Activated B cell treated with CpG ODN at 0.5 μM for 24 hours (primary cell): ENCODE measurements at regions not wholly inside any gene's neighbourhood (a gene's known extent, or its start where the extent isn't known, plus 50 kb on each side); places are given as distances from the start of the nearest gene placed in this dataset.

Experiments used
- ATAC-seq: fragments of 200-7000 bp; cut with Tn5 transposase; one replicate; pipeline ENCODE4 v1.10.0; 2021; ENCODE audit warnings: low read depth, mild to moderate bottlenecking, moderate library complexity
- CTCF ChIA-PET: fragments of 350-600 bp; sonication (Branson Sonifier 250); formaldehyde crosslinking; loops from one replicate; lab custom pipeline; 2021; ENCODE audit warnings: antibody characterized with exemption; lab: Charles Lee
- POLR2A ChIA-PET: fragments of 350-600 bp; sonication (Branson Sonifier 250); formaldehyde crosslinking; loops from one replicate; lab custom pipeline; 2021; ENCODE audit warnings: antibody characterized with exemption; lab: Charles Lee
- DNase-seq: peaks from one replicate; pipeline ENCODE4 v3.0.0; 2022
- H3K27ac Mint-ChIP-seq: one replicate; pipeline ENCODE4 v1.8.0; 2020; ENCODE audit warnings: mixed read lengths
- H3K27me3 Mint-ChIP-seq: one replicate; pipeline ENCODE4 v1.8.0; 2021; ENCODE audit warnings: mixed read lengths
- H3K36me3 Mint-ChIP-seq: one replicate; pipeline ENCODE4 v1.8.0; 2021; ENCODE audit warnings: low read depth, mixed read lengths
- H3K4me1 Mint-ChIP-seq: one replicate; pipeline ENCODE4 v1.8.0; 2021; ENCODE audit warnings: mixed read lengths
- H3K4me3 Mint-ChIP-seq: one replicate; pipeline ENCODE4 v1.8.0; 2020; ENCODE audit warnings: mild to moderate bottlenecking, mixed read lengths
- H3K9me3 Mint-ChIP-seq: one replicate; pipeline ENCODE4 v1.8.0; 2020; ENCODE audit warnings: mixed read lengths
- CTCF ChIP-seq: fragments of 200-600 bp; IDR thresholded peaks from one replicate; pipeline ENCODE4 v1.8.0; 2022; ENCODE audit warnings: antibody characterized with exemption, mild to moderate bottlenecking
- intact Hi-C: fragments of 100-400 bp; cut with micrococcal nuclease; formaldehyde crosslinking; loops from one replicate; pipeline ENCODE4 v1.15.1; 2024

GRCh38 chr2:167398873-167399272 is 510.6 kb downstream of the XIRP2 start:
- ChIA-PET POLR2A (no interaction called here), CTCF (no interaction called here)
- Mint-ChIP-seq H3K4me1 (no peaks in the 10 kb centered on the region), H3K4me3 (no peak overlapping the region), H3K36me3 (no peaks in the 10 kb centered on the region), H3K27me3 (no peaks in the 10 kb centered on the region), H3K9me3 (peaks cover 4% of the 10 kb centered on the region), H3K27ac (no peak overlapping the region)
- no peak for TF ChIP-seq CTCF
- no peak for DNase-seq
- ATAC-seq, result no peak
- intact Hi-C loops, result no loop called here

- ATAC-seq, result no peak
- no peak for TF ChIP-seq CTCF
- Mint-ChIP-seq H3K9me3 (no peaks in the 10 kb centered on the region), H3K27ac (no peak overlapping the region), H3K4me1 (no peaks in the 10 kb centered on the region), H3K27me3 (no peaks in the 10 kb centered on the region), H3K4me3 (no peak overlapping the region), H3K36me3 (no peaks in the 10 kb centered on the region)
- ChIA-PET CTCF (no interaction called here), POLR2A (no interaction called here)
- DNase-seq, result no peak
- intact Hi-C loops, result no loop called here
Observed at GRCh38 chr2:167388901-167389300, 500.6 kb downstream of the XIRP2 start.

GRCh38 chr2:167388497-167388896 is 500.2 kb downstream of the XIRP2 start:
- ATAC-seq (no peak), DNase-seq (no peak)
- Mint-ChIP-seq H3K9me3 (no peaks in the 10 kb centered on the region), H3K27me3 (no peaks in the 10 kb centered on the region), H3K4me1 (no peaks in the 10 kb centered on the region), H3K36me3 (no peaks in the 10 kb centered on the region), H3K27ac (no peak overlapping the region), H3K4me3 (no peak overlapping the region)
- no peak for TF ChIP-seq CTCF
- intact Hi-C loops, result no loop called here
- ChIA-PET CTCF (no interaction called here), POLR2A (no interaction called here)

GRCh38 chr2:167386694-167387093 is 498.4 kb downstream of the XIRP2 start:
- H3K36me3 Mint-ChIP-seq, result no peaks in the 10 kb centered on the region
- intact Hi-C loops, result no loop called here
- DNase-seq (no peak), ATAC-seq (no peak)
- H3K4me1 Mint-ChIP-seq, result no peaks in the 10 kb centered on the region
- H3K27me3 Mint-ChIP-seq, result no peaks in the 10 kb centered on the region
- POLR2A ChIA-PET, result no interaction called here
- no peak overlapping the region for H3K27ac Mint-ChIP-seq
- TF ChIP-seq CTCF, result no peak
- H3K9me3 Mint-ChIP-seq, result no peaks in the 10 kb centered on the region
- no peak overlapping the region for H3K4me3 Mint-ChIP-seq
- CTCF ChIA-PET, result no interaction called here

- H3K36me3 Mint-ChIP-seq, result no peaks in the 10 kb centered on the region
- H3K4me3 Mint-ChIP-seq, result no peak overlapping the region
- no peak for ATAC-seq
- ChIA-PET CTCF (interaction anchor here (0.6 kb wide), 1 partner anchor 735 kb away, joined by 4 read pairs; no protein-coding TSS in a partner anchor), POLR2A (no interaction called here)
- H3K27ac Mint-ChIP-seq, result no peak overlapping the region
- H3K9me3 Mint-ChIP-seq, result no peaks in the 10 kb centered on the region
- TF ChIP-seq CTCF, result no peak
- no peaks in the 10 kb centered on the region for H3K27me3 Mint-ChIP-seq
- DNase-seq, result no peak
- H3K4me1 Mint-ChIP-seq, result no peaks in the 10 kb centered on the region
- intact Hi-C loops, result no loop called here
Observed at GRCh38 chr2:167383610-167384194, 495.4 kb downstream of the XIRP2 start.
